H1 (cell line): ENCODE measurements at regions not wholly inside any gene's neighbourhood (a gene's known extent, or its start where the extent isn't known, plus 50 kb on each side); places are given as distances from the start of the nearest gene placed in this dataset.

Experiments used
- CTCF ChIP-seq, 3 experiments: IDR thresholded peaks; 1 replicate in 2 of 3; 2 replicates in 1 of 3; pipeline versions ENCODE4 v1.5.1 to v1.6.1; 2011; ENCODE audit warnings: low read length in 3 of 3, mild to moderate bottlenecking in 3 of 3, inconsistent platforms in 2 of 3, low read depth in 1 of 3, moderate library complexity in 1 of 3; ENCODE audit not compliant: insufficient read depth in 1 of 3; ENCODE audit errors: control extremely low read depth in 1 of 3
- EZH2 ChIP-seq: fragments of 200-600 bp; sonication (generic); IDR thresholded peaks from 2 replicates; pipeline ENCODE4 v1.7.1; 2012; ENCODE audit warnings: low read depth, mild to moderate bottlenecking, moderate library complexity, low read length, inconsistent platforms; ENCODE audit not compliant: severe bottlenecking
- MAX ChIP-seq: IDR thresholded peaks from 2 replicates; pipeline ENCODE4 v1.6.1; 2012; ENCODE audit warnings: inconsistent platforms
- RAD21 ChIP-seq, 2 experiments: IDR thresholded peaks in 1 of 2; conservative IDR thresholded peaks in 1 of 2; 2 replicates each; pipeline ENCODE4 v1.6.1; 2011; ENCODE audit warnings: low read depth in 2 of 2, low read length in 2 of 2, improper control_type of control experiment in 1 of 2, inconsistent platforms in 1 of 2, mild to moderate bottlenecking in 1 of 2, moderate library complexity in 1 of 2

- TF ChIP-seq CTCF (IDR thresholded peaks at IDR 0.05; ENCODE audit: control extremely low read depth in 1 of 3, insufficient read depth in 1 of 3, low read depth in 1 of 3, low read length in 3 of 3) (no peak), EZH2 (no peak), MAX (no peak), RAD21 (IDR thresholded peaks at IDR 0.05 in 1 of 2, conservative IDR thresholded peaks at IDR 0.05 in 1 of 2; ENCODE audit: low read depth in 2 of 2, low read length in 2 of 2) (no peak)
These were observed 277.6 kb upstream of the KLHL1 start for GRCh38 chr13:70385852-70386251.
